GM06990 (cell line): ENCODE measurements at regions not wholly inside any gene's neighbourhood (a gene's known extent, or its start where the extent isn't known, plus 50 kb on each side); places are given as distances from the start of the nearest gene placed in this dataset.

ENCODE experiments used
- DNase-seq: peaks from one replicate; pipeline ENCODE4 v3.0.0-alpha.2; 2011; ENCODE audit not compliant: insufficient read length; ENCODE audit errors: extremely low read depth
- H3K27me3 ChIP-seq: replicated peaks from 2 replicates; pipeline ENCODE4 v1.6.0; 2011; ENCODE audit warnings: low read length; ENCODE audit not compliant: control insufficient read depth, insufficient read depth
- H3K36me3 ChIP-seq: 2 replicates; pipeline ENCODE4 v1.5.1; 2011; ENCODE audit warnings: low read length; ENCODE audit not compliant: control insufficient read depth, insufficient read depth
- H3K4me3 ChIP-seq: replicated peaks from 2 replicates; pipeline ENCODE4 v1.5.1; 2011; ENCODE audit warnings: low read depth, mild to moderate bottlenecking, control low read depth, low read length
- CTCF ChIP-seq: IDR thresholded peaks from 2 replicates; pipeline ENCODE4 v1.5.1; 2011; ENCODE audit warnings: low read length, control low read depth, mild to moderate bottlenecking, inconsistent platforms; ENCODE audit not compliant: insufficient read depth, poor library complexity, severe bottlenecking

DNA sequence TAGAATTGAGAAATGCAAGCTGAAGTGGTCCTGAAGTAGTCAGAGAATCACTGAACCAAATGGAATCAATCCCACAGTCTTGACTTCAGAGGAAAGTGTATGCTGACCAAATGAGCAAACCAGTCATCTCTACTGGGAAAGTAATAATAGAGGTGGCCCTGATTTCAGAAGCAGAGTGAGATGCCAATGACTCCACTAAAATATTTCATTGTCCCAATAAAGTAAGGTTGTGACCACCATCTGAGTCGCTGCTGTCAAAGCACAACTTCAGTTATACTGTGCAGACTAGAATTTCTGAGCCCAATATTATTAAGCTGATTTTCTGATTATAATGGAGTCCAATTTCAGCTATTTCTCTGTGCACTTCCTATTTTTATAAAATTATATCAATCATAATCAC is 334.4 kb upstream of the THBS1 start:
- no peak for DNase-seq
- H3K36me3 ChIP-seq: no peaks in the 10 kb centered on the region

GRCh38 chr15:39247574-39247973 is 333.3 kb upstream of the THBS1 start:
- TF ChIP-seq CTCF: no peak

More for the DNA sequence above, 334.4 kb upstream of the THBS1 start:
- Histone ChIP-seq H3K27me3 (no peaks in the 10 kb centered on the region), H3K4me3 (no peak overlapping the region)
- no peak for TF ChIP-seq CTCF

GRCh38 chr15:39248204-39248603 is 332.7 kb upstream of the THBS1 start:
- Histone ChIP-seq H3K27me3 (no peaks in the 10 kb centered on the region), H3K4me3 (no peak overlapping the region), H3K36me3 (no peaks in the 10 kb centered on the region)
- no peak for DNase-seq
- TF ChIP-seq CTCF: no peak

More at GRCh38 chr15:39247574-39247973, 333.3 kb upstream of the THBS1 start:
- H3K27me3 ChIP-seq: no peaks in the 10 kb centered on the region
- DNase-seq: no peak
- no peaks in the 10 kb centered on the region for H3K36me3 ChIP-seq
- H3K4me3 ChIP-seq: no peak overlapping the region

GRCh38 chr15:39250001-39250400 is 330.9 kb upstream of the THBS1 start:
- Histone ChIP-seq H3K27me3 (no peaks in the 10 kb centered on the region), H3K36me3 (no peaks in the 10 kb centered on the region), H3K4me3 (no peak overlapping the region)
- DNase-seq: no peak
- TF ChIP-seq CTCF: no peak

DNA sequence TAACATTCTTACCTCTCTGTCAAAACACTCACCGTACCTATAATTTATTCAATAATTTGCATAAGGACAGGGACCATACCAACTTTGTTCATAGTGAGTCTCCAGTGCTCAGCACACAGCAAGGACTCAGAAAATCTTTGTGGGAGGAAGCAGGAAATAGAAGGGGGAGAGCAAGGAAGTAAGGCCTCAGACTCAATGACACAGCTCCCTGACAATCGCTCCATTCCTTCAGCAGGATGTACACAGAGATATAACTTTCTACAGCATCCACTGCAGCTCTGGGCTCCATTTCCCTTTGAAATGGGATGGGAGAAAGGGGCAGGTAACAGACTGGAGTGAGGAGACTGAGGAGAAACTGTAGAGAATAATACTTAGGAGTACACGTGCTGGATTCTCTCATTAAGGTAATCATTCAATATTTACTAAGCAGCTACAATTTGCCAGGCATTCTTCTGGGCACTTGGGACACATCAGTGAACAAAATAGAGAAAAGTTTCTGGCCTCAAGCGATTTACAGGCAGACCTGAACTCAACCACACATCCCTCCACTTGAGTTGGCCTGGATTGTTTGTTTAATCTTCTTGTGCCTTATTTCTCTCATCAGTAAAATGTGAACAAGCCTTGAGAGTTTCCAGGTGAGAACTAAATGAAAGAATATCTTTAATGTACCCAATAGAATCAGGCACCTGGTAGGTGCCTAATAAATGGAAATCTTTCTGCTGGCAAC is 330.3 kb upstream of the THBS1 start:
- TF ChIP-seq CTCF: no peak
- no peak for DNase-seq
- Histone ChIP-seq H3K36me3 (no peaks in the 10 kb centered on the region), H3K4me3 (no peak overlapping the region), H3K27me3 (no peaks in the 10 kb centered on the region)
